ENCODE measurements at regions not wholly inside any gene's neighbourhood (a gene's known extent, or its start where the extent isn't known, plus 50 kb on each side); places are given as distances from the start of the nearest gene placed in this dataset.

DNA sequence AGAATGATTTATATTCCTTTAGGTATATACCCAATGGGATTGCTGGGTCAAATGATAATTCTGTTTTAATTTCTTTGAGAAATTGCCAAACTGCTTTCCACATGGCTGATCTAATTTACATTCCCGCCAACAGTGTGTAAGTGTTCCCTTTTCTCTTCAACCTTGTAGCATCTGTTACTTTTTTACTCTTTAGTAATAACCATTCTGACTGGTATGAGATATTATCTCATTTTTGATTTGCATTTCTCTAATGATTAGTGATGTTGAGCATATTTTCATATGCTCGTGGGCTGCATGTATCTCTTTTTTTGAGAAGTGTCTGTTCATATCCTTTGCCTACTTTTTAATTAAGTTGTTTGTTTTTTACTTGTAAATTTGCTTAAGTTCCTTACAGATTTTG lies 1264.2 kb downstream of the OTOL1 start:
- FAIRE-seq, result no peak

DNA sequence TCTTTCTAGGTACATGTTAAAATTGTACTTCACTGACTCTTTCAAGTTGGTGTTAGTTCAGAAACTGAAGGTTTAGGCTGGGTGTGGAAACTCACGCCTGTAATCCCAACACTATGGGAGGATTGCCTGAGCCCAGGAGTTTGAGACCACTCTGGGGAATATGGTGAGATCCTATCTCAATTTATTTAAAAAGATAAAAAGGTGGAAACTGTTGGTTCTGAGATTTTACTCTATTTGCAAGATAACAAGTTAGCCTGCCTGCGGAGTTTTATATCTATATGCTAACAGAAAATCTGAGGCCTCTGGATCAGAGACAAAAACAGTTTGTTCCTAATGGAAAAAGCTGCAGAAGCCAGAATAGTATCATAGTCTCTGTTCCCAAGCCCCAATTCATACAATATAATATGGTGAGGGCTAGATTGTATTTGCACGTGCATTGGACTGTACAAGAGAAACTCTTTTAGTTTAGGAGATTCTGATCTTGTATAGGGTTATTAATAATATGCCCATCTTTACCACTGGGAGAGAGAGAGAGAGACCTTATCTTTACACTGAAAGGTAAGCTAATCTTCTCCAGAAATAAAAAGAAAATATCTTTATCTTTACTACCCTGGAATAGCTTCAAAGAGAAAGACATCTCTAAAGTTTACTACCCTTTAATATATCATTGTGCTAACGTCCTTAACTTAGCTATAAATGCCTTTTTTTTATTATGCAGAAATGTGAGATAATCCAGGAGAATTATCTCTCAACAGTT lies 1267.6 kb downstream of the OTOL1 start:
- no peak for FAIRE-seq

- FAIRE-seq, result no peak
Measured at GRCh38 chr3:162764808-162765071, 1268.1 kb downstream of the OTOL1 start.

GRCh38 chr3:162765524-162765923 lies 1268.9 kb downstream of the OTOL1 start:
- FAIRE-seq, result no peak

DNA sequence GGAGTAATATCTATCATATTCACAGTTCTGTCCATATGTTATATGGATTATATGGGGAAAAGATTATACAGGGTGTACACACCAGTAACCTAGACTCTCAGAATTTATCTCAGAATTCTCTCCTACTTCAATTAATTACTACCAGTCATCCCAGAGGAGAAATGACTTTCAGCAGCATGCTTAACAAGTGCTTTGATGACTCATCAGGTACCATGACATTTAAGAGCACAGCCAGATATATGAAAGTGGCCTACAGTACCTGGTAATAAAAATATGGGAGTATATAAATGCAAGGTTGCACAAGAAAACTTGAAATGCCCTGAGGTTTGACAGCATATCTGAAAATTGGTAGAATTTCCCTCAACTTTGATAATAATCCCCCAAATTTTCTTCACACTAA lies 1273.0 kb downstream of the OTOL1 start:
- no peak for FAIRE-seq

DNA sequence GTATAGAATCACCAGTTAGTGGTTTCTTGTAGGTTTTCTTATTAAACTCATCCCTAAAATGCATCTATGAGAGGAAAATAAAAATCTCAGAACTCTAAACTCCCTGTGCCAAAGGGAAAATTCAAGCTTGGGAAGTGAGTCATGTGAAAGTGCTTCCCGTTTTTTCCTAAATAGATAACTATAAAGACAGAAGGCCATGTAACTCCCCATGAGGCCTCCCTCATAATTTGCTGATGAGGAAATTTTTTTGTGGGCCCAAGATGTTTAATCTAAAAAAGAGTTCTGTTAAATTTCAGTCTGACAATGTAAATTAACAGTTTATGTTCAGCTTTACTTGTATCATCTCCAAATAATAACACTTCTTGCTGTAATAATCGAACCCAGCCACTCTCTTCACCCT lies 1273.9 kb downstream of the OTOL1 start:
- FAIRE-seq, result no peak

GRCh38 chr3:162774613-162775100 lies 1278.0 kb downstream of the OTOL1 start:
- FAIRE-seq, result no peak

- FAIRE-seq, result no peak
Measured at GRCh38 chr3:162776148-162776547, 1279.5 kb downstream of the OTOL1 start.

GRCh38 chr3:162777118-162777517 lies 1280.5 kb downstream of the OTOL1 start:
- no peak for FAIRE-seq

DNA sequence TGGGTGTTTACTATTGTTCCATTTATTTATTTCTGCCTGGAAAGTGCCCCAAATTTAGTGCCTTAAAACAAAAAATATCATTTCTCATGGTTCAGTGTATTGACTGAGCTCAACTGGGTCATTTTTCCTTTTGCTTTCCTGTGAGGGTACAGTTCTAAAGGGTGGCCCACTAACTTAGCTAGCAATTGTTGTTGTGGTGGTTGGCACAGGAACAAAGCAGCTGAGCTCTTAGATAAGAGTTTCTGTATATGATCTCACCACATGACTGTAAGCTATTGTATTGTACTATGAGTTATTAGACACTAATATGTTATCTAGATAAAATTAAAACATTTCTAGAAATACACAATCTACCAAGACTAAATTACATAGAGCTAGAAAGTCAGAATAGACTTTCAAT lies 1283.7 kb downstream of the OTOL1 start:
- FAIRE-seq, result no peak

- no peak for FAIRE-seq
Measured at GRCh38 chr3:162799910-162800309, 1303.3 kb downstream of the OTOL1 start.

DNA sequence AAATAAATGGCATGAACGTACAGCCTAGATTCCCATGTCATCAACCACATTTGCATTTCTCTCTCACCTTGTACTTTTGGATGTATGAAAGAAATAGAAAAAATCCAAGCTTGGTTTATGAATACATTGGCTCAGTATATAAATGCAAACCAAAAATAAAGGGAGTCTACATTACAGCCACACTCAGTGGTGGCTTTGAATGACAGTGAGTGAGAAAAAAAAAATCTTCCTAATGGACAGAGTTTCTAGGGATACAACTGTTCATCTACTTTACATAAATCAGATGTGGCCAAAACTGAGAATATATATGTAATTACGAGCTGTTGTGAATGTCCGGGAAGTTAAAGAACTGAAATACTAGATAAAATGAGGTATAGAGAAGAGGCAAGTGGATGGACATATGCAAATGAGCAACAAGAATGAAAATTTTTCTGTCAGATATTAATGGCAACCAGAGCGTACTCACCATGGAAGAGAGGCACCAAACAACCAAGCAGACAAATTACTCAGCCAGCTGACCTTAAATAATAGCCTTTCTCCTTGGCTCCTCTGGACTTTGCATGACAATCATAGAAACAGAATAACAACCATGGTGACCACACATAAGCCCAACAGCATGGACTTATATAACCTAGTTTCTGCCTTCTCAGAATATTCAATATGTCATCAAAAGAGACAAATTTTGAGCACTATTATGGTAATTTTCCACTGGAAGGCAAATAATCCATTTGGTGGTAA lies 1305.8 kb downstream of the OTOL1 start:
- no peak for FAIRE-seq

GRCh38 chr3:162810776-162811175 lies 1314.2 kb downstream of the OTOL1 start:
- FAIRE-seq, result no peak

DNA sequence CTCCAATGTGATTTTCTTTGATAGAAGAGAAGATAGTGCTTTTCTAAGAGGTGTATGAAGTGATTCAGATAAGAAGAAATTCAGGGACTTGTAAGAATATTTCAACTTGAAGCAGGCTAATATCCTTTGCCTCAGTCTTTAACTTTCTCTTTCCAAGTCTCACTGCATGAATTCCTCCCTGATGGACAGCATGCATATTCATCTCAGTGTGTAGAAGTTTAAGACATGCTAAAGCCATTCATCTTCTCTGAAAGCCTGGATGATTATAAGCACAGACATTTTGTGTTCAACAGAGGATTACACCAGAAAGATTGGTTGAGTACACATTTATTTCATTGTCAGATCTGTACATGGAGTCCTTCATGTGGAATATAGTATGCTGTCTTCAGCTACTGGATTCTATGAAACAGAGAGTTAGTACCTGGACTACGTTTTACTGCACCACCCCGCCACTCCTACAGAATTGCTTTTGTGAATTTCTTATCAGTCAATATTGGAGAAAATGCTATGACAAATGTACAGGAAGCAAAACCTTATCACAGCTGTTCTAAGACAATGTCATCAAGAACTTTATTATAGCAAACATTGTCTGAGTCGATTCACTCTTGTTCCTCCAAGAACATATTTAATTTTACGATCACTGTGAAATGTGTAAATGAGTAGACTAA lies 1346.1 kb downstream of the OTOL1 start:
- no peak for FAIRE-seq

- FAIRE-seq, result no peak
Measured at GRCh38 chr3:162845918-162846317, 1349.3 kb downstream of the OTOL1 start.

GRCh38 chr3:162847511-162847910 lies 1350.9 kb downstream of the OTOL1 start:
- FAIRE-seq, result no peak

DNA sequence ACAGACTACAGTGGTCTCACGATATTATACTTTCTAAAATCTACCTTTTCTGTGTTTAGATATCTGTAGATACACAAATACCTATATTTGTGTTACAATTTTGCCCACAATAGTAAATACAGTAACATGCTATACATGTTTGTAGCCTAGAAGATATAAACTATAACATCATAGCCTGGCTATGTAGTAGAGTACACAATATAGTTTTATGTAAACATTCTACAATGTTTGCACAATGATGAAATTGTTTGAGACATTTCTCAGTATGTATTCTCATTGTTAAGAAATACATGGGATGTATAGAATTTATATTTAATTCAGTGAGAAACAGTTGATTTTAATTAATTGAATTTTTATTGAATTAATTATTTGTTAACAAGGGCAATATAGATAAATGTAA lies 1367.0 kb downstream of the OTOL1 start:
- FAIRE-seq, result no peak

- no peak for FAIRE-seq
Measured at GRCh38 chr3:162865466-162865865, 1368.9 kb downstream of the OTOL1 start.

DNA sequence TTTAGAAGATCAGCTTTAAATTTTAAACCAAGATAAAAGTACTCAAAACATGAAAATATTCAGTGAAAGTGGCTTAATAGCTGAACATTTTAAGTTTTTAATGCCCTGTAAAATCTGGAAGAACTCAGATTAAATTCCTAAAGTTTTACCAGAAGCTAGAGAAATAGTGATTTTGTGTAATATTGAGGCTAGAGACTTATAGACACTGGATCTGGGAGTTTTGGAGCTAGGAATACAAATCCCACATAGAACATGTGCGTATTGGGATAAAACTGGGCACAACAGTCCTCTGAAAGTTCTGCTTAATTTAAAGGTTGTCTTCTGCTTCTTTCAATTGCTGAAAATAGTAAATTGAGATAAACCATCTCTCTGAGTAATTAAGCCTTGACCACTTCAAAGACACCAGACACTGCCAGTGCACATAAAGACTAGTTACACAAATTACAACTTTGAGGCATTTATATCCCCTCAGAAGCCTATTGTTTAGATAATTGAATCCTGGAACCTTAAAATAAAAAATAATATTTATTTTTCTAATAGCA lies 1382.5 kb downstream of the OTOL1 start:
- no peak for FAIRE-seq

DNA sequence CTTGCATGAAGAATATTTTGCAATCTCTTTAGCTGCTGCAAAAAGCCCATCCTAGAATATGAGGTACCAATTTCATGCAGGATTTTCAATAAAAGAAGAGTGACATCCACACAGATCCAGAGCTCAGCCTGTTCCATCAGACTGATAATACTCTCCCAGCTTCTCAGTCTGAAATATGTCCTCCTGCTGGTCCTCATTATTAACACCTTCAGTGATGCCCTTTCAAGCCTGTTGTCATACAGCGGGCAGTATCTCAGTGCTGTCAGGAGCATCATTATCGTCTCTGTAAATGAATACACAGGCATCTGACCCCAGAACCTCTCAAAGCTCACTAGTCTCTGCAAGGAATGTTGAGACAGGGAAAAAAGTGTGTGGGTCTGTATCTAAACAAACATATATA lies 1387.8 kb downstream of the OTOL1 start:
- no peak for FAIRE-seq

- no peak for FAIRE-seq
Measured at GRCh38 chr3:162892921-162893793, 1396.5 kb downstream of the OTOL1 start.

- no peak for FAIRE-seq
Measured at GRCh38 chr3:162897291-162897690, 1400.7 kb downstream of the OTOL1 start.

- FAIRE-seq, result no peak
Measured at GRCh38 chr3:162932503-162932902, 1435.9 kb downstream of the OTOL1 start.

All from islet of Langerhans (tissue), 1 donor.